Common myeloid progenitor, CD34-positive (primary cell): ENCODE measurements at regions not wholly inside any gene's neighbourhood (a gene's known extent, or its start where the extent isn't known, plus 50 kb on each side); places are given as distances from the start of the nearest gene placed in this dataset.
"Not testable (repeated sequence)": the region's sequence is repeated elsewhere in the genome, so short reads cannot be mapped to it uniquely, and the experiment has no call there.

Experiments
- CTCF ChIA-PET: fragments of 350-600 bp; sonication (Branson Sonifier 250); formaldehyde crosslinking; loops from one replicate; lab custom pipeline; 2021; ENCODE audit warnings: antibody characterized with exemption; lab: Charles Lee
- POLR2A ChIA-PET: fragments of 350-600 bp; sonication (Branson Sonifier 250); formaldehyde crosslinking; loops from one replicate; lab custom pipeline; 2021; ENCODE audit warnings: antibody characterized with exemption; lab: Charles Lee
- DNase-seq, 3 donors: peaks; one replicate each; pipeline versions ENCODE4 v3.0.0 to v3.0.0-alpha.2; 2013
- H3K27ac ChIP-seq, 2 experiments: 1 replicate in 1 of 2; 2 replicates in 1 of 2; pipeline ENCODE4 v1.7.0; 2013; ENCODE audit warnings: inconsistent platforms in 2 of 2, low read length in 2 of 2, mild to moderate bottlenecking in 2 of 2, low read depth in 1 of 2, moderate library complexity in 1 of 2; ENCODE audit not compliant: severe bottlenecking in 2 of 2, insufficient read depth in 1 of 2, poor library complexity in 1 of 2
- H3K27me3 ChIP-seq, 5 experiments: replicated peaks in 2 of 5; 1 replicate in 3 of 5; 2 replicates in 2 of 5; pipeline versions ENCODE4 v1.6.1 to v1.7.0; 2013; ENCODE audit warnings: low read length in 4 of 5, mild to moderate bottlenecking in 2 of 5, moderate library complexity in 2 of 5, inconsistent platforms in 1 of 5; ENCODE audit not compliant: insufficient read depth in 5 of 5, control insufficient read depth in 4 of 5
- H3K36me3 ChIP-seq, 4 experiments: 1 replicate in 2 of 4; 2 replicates in 2 of 4; pipeline versions ENCODE4 v1.6.1 to v1.7.0; 2013; ENCODE audit warnings: low read length in 3 of 4, control low read depth in 1 of 4, mild to moderate bottlenecking in 1 of 4; ENCODE audit not compliant: control insufficient read depth in 4 of 4, insufficient read depth in 4 of 4
- H3K4me1 ChIP-seq, 4 experiments: 1 replicate in 3 of 4; 2 replicates in 1 of 4; pipeline versions ENCODE4 v1.6.1 to v1.7.1; 2013; ENCODE audit warnings: low read length in 3 of 4, mild to moderate bottlenecking in 3 of 4, control low read depth in 1 of 4, inconsistent platforms in 1 of 4, moderate library complexity in 1 of 4; ENCODE audit not compliant: control insufficient read depth in 4 of 4, insufficient read depth in 4 of 4; ENCODE audit errors: control extremely low read depth in 1 of 4
- H3K4me3 ChIP-seq, 7 experiments: 1 replicate in 4 of 7; 2 replicates in 3 of 7; pipeline versions ENCODE4 v1.5.1 to v1.7.0; 2013; ENCODE audit warnings: mild to moderate bottlenecking in 7 of 7, low read length in 6 of 7, moderate library complexity in 6 of 7, inconsistent platforms in 2 of 7, low read depth in 2 of 7, control low read depth in 1 of 7; ENCODE audit not compliant: insufficient read depth in 4 of 7, control insufficient read depth in 1 of 7; ENCODE audit errors: extremely low read depth in 1 of 7
- H3K9me3 ChIP-seq, 5 experiments: 1 replicate in 4 of 5; 2 replicates in 1 of 5; pipeline versions ENCODE4 v1.6.1 to v1.7.1; 2013; ENCODE audit warnings: low read length in 4 of 5, mild to moderate bottlenecking in 2 of 5, inconsistent platforms in 1 of 5, low read depth in 1 of 5, moderate library complexity in 1 of 5; ENCODE audit not compliant: control insufficient read depth in 4 of 5, insufficient read depth in 2 of 5; ENCODE audit errors: control extremely low read depth in 1 of 5
- WGBS: methylation state at CpG from one replicate; pipeline ENCODE4 v1.1.5; 2013; ENCODE audit not compliant: insufficient coverage; 5-methylcytosine and 5-hydroxymethylcytosine counted together

- DNase-seq = no peak
- Histone ChIP-seq H3K4me1 (no peaks in the 10 kb centered on the region), H3K4me3 (no peak overlapping the region), H3K27me3 (no peaks in the 10 kb centered on the region), H3K27ac (no peak overlapping the region), H3K9me3 (no peaks in the 10 kb centered on the region), H3K36me3 (no peaks in the 10 kb centered on the region)
- POLR2A ChIA-PET = no interaction called here
- WGBS = 87% methylated on average over 8 of the region's 8 CpGs
- CTCF ChIA-PET = interaction anchor here (0.6 kb wide), 1 partner anchor 368 kb away, joined by 3 read pairs; no protein-coding TSS in a partner anchor
Measured at GRCh38 chr2:77767388-77768076, 245.4 kb upstream of the LRRTM4 start.

GRCh38 chr2:77768508-77768907 lies 246.3 kb upstream of the LRRTM4 start:
- no peaks in the 10 kb centered on the region for H3K4me1 ChIP-seq
- 73% methylated on average over 3 of the region's 3 CpGs for WGBS
- no peak overlapping the region for H3K4me3 ChIP-seq
- POLR2A ChIA-PET = no interaction called here
- H3K27me3 ChIP-seq = no peaks in the 10 kb centered on the region
- CTCF ChIA-PET = no interaction called here
- no peak for DNase-seq
- H3K36me3 ChIP-seq = no peaks in the 10 kb centered on the region
- no peak overlapping the region for H3K27ac ChIP-seq
- no peaks in the 10 kb centered on the region for H3K9me3 ChIP-seq

GRCh38 chr2:77778917-77779316 lies 256.7 kb upstream of the LRRTM4 start:
- Histone ChIP-seq H3K27me3 (no peaks in the 10 kb centered on the region), H3K36me3 (no peaks in the 10 kb centered on the region), H3K27ac (no peak overlapping the region), H3K4me3 (no peak overlapping the region), H3K4me1 (no peaks in the 10 kb centered on the region), H3K9me3 (no peaks in the 10 kb centered on the region)
- ChIA-PET POLR2A (no interaction called here), CTCF (no interaction called here)
- DNase-seq = no peak

- H3K27ac ChIP-seq, H3K9me3 ChIP-seq, H3K4me3 ChIP-seq, POLR2A ChIA-PET, DNase-seq, CTCF ChIA-PET, H3K4me1 ChIP-seq, H3K36me3 ChIP-seq, H3K27me3 ChIP-seq: not testable (repeated sequence)
- no CpG with 5 or more reads among the region's 2 CpGs for WGBS
Measured at GRCh38 chr2:77793500-77793899, 271.3 kb upstream of the LRRTM4 start.

- POLR2A ChIA-PET = no interaction called here
- no peak overlapping the region for H3K27ac ChIP-seq
- H3K27me3 ChIP-seq = no peaks in the 10 kb centered on the region
- H3K9me3 ChIP-seq = no peaks in the 10 kb centered on the region
- H3K4me3 ChIP-seq = no peak overlapping the region
- no peaks in the 10 kb centered on the region for H3K36me3 ChIP-seq
- no peaks in the 10 kb centered on the region for H3K4me1 ChIP-seq
- WGBS = no CpG with 5 or more reads among the region's 2 CpGs
- no peak for DNase-seq
- CTCF ChIA-PET = no interaction called here
Measured at GRCh38 chr2:77796397-77796796, 274.2 kb upstream of the LRRTM4 start.

- Histone ChIP-seq H3K4me1 (no peaks in the 10 kb centered on the region), H3K9me3 (no peaks in the 10 kb centered on the region), H3K27me3 (no peaks in the 10 kb centered on the region), H3K4me3 (no peak overlapping the region), H3K36me3 (no peaks in the 10 kb centered on the region), H3K27ac (no peak overlapping the region)
- ChIA-PET POLR2A (no interaction called here), CTCF (no interaction called here)
- DNase-seq = no peak
- no CpG with 5 or more reads among the region's 1 CpG for WGBS
Measured at GRCh38 chr2:77797088-77797487, 274.9 kb upstream of the LRRTM4 start.

GRCh38 chr2:77800410-77800809 lies 278.2 kb upstream of the LRRTM4 start:
- ChIA-PET CTCF (no interaction called here), POLR2A (no interaction called here)
- Histone ChIP-seq H3K36me3 (no peaks in the 10 kb centered on the region), H3K9me3 (no peaks in the 10 kb centered on the region), H3K4me1 (no peaks in the 10 kb centered on the region), H3K27ac (no peak overlapping the region), H3K27me3 (no peaks in the 10 kb centered on the region), H3K4me3 (no peak overlapping the region)
- DNase-seq = no peak
